HCEC 1CT (cell line): ENCODE measurements at regions not wholly inside any gene's neighbourhood (a gene's known extent, or its start where the extent isn't known, plus 50 kb on each side); places are given as distances from the start of the nearest gene placed in this dataset.
"Not testable (repeated sequence)": the region's sequence is repeated elsewhere in the genome, so short reads cannot be mapped to it uniquely, and the experiment has no call there.

Experiments used
- DNase-seq: peaks from one replicate; pipeline ENCODE4 v3.0.0-alpha.2; 2017

DNA sequence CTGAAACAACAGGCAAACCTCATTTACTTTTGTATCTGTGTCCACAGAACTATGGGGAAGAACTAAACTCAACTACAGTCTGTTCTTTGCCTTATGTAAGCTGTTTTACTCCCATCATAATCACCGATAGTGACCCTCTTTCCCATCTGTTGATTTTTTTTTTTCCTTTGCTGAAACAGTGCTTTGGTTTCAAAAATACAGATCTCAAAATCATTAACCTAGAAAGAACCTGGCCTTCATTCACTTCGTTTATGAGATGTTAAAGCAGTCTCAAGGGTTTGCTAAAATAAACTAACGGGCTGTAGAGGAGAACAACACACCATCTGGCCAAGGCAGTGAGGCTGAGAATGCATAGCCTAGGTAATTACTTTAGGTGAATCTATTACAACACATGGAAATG lies 706.6 kb upstream of the ZNF608 start:
- no peak for DNase-seq

DNA sequence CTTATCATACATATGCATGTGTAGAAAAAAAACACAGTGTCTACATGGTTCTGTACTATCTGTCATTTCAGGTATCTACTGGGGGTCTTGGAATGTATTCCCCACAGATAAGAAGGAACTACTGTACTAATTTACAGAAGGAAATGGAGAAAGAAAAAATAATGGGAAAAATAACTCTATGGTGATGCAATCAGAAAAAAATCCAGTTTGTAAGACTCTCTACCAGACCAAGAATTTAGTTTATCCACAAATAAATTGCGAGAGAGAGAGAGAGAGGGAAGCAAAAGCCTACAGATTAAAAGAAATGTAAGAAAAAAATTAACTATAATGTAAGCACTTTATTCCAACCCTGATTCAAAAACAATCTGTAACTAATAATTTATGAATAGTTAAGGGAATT lies 708.6 kb upstream of the ZNF608 start:
- no peak for DNase-seq

DNA sequence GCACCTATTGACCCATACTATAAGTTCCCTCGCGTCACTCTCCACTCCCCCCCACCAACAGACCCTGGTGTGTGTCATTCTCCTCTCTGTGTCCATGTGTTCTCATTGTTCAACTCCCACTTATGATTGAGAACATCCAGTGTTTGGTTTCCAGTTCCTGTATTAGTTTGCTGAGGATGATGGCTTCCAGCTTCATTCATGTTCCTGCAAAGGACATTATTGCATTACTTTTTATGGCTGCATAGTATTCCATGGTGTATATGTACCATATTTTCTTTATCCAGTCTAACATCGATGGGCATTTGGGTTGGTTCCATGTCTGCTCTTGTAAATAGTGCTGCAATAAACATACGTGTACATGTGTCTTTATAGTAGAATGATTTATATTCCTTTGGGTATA lies 709.6 kb upstream of the ZNF608 start:
- DNase-seq: not testable (repeated sequence)

DNA sequence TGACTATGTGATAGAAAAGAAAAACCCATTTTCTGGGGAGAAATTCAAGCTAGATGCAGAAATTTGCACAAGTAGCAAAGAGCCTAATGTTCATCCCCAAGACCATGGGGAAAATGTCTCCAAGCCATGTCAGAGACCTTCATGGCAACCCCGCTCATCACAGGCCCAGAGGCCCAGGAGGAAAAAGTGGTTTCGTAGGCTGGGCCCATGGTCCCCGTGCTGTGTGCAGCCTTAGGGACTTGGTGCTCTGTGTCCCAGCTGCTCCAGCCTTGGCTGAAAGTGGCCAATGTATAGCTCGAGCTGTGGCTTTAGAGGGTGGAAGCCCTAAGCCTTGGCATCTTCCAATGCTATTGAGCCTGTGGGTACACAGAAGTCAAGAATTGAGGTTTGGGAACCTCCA lies 711.2 kb upstream of the ZNF608 start:
- no peak for DNase-seq

DNA sequence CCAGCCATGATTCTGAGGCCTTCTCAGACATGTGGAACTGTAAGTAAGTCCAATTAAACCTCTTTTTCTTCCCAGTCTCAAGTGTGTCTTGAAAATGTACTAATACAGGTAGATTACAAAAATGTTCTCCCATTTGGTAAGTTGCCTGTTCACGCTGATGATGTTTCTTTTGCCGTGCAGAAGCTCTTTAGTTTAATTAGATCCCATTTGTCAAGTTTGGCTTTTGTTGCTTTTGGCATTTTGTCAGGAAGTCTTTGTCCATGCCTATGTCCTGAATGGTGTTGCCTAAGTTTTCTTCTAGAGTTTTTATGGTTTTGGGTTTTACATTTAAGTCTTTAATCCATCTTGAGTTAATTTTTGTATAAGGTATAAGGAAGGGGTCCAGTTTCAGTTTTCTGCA lies 712.5 kb upstream of the ZNF608 start:
- DNase-seq: not testable (repeated sequence)

DNA sequence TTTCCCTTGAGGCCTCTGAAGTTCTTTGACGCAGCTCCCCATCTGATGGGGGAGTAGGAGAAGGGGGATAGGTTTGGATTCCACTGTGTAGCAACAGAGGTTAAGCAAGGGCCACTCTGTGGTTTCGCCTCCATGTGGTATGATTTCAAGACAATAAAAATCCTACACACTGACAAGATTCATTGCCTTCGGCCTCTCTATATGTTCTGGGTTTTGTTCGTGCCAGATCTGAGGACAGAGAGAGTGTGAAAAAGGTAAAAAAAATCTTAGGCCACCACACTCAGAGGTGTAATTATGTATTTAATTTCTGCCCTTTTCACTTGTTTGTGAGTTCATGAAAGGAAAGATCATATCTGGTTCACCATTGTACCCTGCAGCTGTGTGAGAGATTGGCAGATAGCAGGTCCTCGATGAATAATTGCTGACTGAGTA lies 715.2 kb upstream of the ZNF608 start:
- no peak for DNase-seq

DNA sequence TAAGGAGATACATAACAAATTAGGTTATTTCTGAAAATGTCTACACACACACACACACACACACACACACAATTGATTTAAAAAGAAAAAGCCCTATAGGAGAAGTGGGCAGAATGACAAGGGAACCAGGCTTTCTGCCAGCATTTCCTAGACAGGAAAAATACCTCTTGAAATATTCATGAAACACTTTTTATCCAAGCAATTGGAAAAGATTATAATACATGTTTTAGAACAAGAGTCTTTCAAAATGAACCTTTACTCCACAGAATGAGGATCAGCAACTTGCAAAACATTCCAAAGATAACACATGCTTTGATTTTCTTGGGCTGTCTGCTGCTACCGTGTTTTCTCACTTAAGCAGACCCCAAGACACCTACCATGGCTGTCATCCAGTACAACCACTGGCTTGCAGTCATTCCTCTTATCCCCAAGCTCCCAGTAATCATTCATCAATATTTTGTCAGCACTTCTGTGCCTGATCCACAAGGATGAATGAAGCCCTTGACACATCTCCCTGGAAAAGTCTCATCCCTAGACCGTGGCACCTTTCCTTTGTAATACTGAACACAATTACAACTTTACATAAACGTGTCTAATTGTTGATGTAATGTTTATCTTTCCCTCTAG lies 717.1 kb upstream of the ZNF608 start:
- no peak for DNase-seq

DNA sequence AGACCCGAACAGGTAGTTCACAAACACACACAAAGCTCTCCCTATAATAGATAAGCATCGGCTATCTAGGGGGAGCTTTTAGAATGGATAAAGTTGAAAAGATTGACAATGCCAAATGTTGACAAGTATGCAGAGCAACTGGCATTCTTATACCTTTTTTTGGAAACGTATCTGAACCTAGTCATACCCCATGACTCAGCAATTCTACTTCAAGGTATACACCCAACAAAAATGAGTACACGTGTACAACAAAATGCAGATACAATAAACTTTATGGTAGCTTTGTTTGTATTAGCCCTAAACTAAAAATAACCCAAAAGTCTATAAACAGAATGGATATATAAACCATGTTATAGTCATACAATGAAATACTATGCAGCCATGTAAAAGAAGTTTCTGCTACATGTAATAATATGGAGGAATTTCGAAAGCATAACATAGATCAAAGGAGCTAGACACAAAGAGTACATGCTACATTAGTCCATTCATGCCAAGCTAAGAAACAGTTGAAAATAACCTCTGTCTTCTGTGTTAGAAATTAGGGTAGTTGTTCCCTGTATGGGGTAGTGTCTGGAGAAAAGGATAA lies 718.5 kb upstream of the ZNF608 start:
- no peak for DNase-seq

DNA sequence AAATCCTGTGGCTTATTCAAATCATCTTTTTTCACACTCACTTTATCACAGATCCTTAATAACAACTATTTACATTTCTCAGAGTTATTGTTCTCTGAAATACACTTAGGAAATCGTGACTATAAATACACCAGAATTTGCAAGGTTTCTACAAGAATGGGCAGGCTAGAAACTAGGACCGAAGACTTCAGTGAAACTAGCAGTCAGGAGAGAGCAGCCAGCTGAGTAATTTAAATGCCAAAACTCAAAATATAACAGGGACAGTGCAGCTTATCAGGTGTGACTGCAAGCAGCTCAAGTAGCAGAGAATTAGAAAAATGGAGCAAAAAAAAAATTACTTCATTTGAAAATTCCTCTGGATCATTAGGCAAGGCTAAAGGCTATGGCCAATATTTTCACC lies 719.3 kb upstream of the ZNF608 start:
- no peak for DNase-seq

DNA sequence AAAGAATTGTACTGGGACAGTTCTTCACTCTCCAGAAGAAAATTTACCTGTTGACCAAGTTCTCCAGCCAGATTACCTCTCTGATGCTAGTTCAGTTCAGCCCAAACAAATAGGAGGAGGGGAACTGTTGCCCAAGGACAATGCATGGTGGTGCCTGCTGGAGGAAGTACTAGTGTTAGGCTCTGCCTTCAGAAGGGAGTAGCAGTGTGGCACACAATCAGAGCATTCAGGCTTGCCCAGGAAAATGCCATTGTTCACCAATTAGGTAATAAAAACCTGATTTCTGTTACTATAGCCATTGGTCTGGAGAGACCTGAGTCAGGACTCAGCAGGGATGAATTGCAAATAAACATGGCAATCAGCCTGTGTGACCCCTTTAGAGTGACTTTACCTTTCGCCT lies 720.8 kb upstream of the ZNF608 start:
- DNase-seq: no peak

DNA sequence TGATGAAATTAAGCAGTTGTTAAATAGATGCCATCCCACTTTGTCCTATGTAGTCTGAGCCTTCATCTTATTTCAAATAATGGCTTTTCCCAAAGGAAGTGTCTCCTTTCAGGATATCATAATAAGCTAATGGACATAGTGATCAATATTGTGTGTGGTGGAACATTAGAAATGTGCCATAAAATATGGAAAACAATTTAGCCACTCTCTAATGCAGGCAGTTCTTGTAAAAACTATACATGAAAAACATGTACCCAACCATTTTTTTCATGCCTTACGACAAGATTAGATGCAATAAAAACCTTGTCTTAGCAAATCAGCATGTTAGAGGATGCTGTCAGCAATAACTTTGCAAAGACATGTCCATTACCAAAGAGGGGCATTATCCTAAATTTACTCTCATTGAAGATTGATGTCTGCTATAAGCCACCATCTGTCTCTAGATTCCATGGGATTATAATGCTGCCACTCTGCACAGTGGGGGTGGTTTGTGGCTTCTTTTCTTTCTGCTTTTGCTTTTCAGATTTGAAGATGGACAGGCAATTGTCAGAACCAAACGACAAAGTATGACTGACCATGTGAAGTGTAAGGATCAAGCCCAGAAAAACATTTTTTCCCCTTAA lies 724.0 kb upstream of the ZNF608 start:
- DNase-seq: no peak

DNA sequence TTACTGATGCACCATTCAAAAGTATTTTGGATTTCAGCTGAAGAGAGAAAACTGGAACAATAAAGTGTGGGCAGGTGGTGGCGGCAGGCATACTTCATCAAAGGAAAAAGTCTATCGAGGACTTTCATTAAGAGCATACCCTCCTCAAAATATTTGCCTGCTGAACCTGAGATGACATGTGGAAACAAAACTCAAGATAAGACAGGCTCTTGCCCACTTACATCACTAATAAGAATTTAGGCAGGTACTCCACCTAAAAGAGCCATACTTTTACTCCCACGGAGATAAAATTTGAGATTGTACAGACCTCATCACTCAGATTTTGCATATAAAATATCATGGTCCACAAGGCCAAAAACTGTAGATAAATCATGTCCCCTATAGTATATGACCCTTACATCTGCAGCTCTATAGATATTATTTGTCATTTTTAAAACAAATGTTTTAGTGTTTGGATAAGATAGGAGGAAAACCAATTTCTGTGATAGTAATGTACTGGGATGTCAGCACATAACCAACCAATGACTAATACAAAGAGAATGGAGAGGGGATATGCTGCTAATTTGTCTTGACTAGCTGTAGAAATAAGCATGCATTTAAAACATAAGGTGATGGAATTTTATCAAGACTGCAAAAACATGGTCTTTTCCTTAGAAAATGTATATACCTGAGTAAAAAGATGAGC lies 730.6 kb upstream of the ZNF608 start:
- DNase-seq: peak; percentile 29

DNA sequence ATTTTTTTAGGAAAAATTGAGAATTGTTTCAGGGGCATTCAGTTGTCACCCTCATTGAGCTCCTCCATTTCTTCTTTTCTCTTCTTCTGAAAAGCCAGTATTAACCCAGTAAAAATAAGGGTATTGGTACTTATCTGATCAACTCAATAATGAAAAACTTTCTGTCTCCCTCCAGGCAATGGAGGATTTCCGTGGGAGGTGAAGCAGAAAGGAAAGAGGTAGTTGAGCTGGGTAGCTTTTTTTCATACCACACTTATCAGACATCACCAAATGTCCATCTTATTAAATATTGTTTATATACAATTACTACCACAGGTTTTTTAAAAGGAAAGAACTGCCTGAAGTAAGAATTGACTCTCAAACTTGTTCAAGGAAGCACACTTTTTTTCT lies 731.1 kb upstream of the ZNF608 start:
- no peak for DNase-seq

DNA sequence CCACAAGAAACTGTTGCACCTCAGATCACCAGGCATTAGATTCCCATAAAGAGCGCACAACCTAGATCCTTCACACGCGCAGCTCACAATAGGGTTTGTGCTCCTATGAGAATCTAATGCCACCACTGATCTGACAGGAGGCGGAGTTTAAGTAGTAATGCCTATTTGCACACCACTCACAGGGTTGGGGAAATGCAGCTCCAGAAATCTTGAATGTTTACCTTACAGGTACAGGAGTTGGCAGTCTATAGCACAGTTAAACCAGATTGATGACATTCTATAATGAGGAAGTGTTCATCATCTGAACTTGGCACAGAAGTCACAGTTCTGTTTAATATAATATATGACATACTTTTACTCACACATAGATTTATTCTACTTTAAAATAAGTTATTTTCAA lies 732.2 kb upstream of the ZNF608 start:
- DNase-seq: no peak

DNA sequence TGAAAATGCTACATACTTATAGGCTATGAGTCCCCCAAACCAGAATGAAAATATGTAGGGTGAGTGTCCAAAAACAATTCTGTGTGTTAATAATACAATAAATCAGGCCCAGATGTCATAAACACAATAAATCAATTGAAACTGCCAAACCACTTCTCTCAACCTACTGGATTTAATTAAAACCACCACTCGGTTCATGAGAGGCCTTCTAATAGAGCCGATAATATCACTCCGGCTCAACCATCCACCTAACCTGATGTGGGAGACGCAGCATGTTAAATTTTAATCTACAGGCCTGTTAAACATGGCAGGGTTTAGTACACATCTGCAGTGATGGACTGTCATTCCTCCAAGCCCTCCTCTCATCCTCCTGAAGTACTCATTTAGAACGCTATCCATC lies 734.5 kb upstream of the ZNF608 start:
- no peak for DNase-seq

DNA sequence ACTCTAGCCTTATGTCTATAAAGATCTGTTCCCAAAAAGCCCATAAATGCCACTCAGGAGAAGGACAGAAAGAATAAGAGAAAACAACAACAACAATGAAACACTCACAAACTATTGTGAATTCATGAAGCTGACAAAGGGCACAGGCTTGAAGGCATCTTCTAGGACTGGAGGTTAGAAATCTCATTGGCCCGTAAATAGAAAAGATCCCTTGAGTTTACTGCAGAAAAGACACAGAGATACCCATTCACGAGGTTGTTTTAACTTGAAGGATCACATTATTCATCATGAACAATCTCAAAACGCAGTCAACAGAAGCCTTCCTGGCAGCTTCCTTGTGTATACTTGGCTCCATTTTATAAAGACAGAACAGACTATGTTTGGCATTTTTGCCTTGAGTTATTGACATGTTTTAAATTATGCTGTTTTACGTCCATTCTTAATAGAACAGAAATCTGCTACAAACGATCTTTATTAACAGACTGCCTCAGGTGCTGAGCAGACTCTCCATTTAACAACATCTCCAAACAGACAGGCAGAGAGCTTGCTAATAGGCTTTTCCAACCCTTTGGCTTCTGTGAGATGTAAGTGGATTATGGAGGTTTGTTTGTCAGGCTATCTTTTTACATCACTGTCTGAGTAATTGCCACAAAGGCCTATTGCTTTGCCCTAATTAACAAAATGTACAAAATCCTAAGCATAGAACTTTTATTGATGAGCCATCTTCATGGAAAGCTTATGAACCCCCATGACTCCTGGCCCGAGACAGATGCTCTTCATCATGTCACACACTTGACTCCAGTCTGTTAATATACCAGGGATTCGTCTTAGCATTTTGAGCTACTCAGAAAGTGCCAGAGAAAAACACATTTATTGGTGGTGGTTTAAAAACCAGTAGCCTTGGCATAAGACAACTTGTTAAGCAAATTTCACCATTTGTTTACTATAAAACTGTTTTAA lies 735.3 kb upstream of the ZNF608 start:
- no peak for DNase-seq

DNA sequence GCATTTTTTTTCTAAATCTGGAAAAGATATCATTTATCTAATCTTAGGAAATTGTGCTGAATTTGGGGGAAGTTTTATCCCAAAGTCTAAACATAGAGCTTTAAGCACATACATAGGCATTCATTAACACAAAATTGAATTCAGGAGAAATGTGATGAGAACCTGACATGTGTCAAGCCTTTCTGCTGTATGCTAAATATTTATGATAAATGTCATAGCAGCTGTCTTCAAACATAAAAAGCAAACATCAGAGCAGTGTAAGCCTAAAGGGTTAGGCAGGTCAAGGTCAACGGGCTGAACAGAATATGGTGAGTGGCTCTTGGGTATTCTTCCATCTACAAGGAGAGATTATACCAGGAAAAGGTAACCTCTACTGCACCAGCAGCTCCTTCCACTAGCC lies 737.2 kb upstream of the ZNF608 start:
- DNase-seq: no peak

DNA sequence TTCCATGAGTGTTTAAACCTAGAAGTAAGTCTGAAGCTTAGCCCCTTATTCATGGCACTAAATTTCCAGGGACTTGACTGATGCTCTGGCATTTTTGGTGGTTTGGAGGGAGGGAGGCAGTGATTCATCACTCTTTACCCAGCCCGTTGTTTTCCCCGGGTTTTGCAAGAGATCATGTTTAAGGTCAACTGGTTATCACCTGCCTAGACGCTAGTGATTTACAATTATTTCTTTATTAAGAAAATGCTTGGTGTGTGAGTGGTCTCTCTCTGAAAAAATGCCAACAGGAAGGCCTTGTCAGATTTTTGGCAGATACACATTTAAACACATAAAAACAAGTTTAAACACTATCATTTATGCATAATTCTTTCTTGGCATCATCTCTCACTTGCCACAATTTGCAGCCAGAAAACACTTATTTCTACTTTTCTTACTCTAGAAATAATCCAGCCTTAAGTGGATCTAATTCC lies 737.9 kb upstream of the ZNF608 start:
- peak; percentile 85 for DNase-seq

DNA sequence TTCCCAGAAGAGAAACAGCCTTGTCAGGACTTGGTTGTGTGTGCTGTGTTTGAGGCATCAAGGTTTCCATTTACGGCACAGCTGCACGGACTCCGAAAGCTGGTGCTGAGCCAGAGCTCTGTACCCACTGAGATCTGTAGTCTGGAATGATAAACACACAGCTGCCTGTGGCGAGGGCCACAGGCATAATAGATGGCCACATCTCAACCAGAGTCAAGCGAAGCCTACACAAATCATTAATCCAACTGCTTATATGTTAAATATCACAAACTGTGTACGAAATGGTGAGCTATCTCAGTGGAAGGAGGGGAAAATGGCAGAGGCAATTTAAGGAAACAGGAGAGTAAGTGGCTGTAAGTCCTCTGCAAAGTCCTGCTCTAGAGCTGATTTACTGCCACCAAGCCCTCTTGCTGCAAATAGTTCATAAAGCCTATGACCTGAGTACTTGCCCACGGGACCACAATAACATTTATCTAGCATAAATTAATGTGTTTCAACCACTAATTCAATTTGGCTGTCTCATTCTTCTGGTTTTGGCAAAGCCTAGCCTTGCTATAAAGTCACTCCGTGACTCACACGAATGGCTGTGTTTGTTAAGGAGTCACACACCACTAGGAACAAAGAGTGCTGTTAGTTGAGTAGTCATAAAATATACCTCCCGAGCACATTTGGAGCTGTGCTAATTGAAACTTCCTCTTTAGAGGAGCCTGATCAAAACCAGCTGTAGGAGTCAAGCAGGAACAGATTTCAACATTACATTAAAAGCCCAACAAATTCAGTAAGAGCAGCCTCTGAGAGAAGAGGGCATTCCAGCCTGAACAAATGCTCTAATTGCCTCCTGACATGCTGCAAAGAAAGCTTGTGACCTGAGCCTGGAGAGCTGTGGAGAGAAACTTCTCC lies 738.6 kb upstream of the ZNF608 start:
- DNase-seq: peak; percentile 99

DNA sequence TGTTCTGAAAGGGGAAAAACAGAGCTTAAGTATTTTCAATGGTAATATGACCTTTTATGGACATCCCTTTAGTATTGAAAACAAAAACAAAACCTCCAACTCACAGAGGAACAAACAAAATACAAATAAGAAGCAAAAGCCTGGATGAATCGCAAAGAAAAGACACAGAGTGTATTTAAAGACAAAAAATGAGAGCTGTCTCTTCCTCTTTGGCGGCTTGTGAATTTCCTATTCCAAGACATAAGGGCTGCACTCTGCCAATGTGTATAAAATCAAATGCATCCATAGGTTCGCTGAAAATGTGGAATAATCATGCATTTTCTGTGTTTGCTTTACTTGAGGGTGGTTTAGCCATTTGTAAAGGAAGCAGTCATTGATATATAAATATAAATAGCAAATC lies 739.3 kb upstream of the ZNF608 start:
- no peak for DNase-seq

DNA sequence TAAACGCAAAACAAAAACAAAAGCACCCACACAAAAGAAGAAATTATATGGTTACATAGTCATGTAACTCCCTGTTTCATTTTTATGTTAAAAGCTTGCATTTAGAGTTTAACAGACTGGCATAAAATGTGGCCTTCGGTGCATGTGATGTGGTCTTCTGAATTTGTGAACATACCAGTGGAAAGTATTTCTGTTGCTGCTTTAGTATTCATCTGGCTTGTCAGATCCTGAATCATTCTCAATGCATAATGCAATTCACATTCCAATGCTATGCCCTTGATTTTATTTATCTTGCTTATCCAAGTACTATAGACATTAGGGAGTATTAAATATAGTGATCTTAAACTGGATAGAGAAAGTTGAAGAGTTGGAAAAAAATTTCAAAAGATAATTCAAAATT lies 740.2 kb upstream of the ZNF608 start:
- peak; percentile 87 for DNase-seq

DNA sequence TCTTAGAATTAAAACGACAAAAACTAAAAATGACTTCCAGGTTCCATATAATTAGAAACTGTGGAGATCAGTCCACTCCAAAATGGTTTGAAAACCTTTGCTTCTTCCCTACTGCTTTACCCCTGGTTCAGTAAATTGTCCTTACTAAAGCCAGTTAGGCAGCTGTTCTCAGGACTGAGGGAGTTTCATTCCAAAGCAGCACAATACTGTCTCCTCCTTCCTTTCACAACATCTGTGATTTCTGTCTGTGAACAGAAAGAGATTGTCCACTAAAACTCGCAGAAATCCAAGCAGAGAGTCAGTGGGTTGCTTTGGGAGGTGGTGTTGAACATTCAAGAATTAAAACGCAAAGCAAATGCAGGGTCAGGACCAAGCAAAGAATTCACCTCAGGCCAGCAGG lies 740.8 kb upstream of the ZNF608 start:
- peak; percentile 6 for DNase-seq
